ENCODE measurements at regions not wholly inside any gene's neighbourhood (a gene's known extent, or its start where the extent isn't known, plus 50 kb on each side); places are given as distances from the start of the nearest gene placed in this dataset.

GRCh38 chr10:44083719-44084400, 301.0 kb downstream of the CXCL12 start:
- Histone ChIP-seq H3K27me3 (no peaks in the 10 kb centered on the region), H3K4me3 (no peak overlapping the region), H3K27ac (no peak overlapping the region), H3K9me3 (no peaks in the 10 kb centered on the region), H3K36me3 (no peaks in the 10 kb centered on the region), H3K4me1 (no peaks in the 10 kb centered on the region)
- no peak for DNase-seq
- 72 to 79% methylated on average over 3 of the region's 3 CpGs for WGBS, 2 donors
- intact Hi-C loops (cut with DNase I) = no loop called here
- TF ChIP-seq POLR2A (IDR thresholded peaks at IDR 0.05) = no peak
- TF ChIP-seq CTCF (IDR thresholded peaks at IDR 0.05) = no peak

DNA sequence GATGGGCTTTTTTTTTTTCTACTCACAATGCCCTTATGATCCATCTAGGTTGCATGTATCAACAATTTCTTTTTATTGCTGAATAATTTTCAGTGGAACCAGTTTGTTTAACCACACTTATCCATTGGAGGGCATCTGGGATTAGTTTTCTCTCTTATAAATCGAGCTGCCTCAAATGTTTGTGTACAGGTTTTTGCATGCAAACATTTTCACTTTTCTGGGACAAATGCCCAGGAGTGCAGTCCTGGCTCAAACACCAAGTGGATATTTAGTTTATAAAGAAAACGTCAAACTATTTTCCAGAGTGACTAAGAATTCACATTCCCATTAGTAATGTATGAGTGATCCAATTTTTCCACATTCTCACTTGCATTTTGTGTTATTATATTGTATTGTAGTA, 313.4 kb downstream of the CXCL12 start:
- Histone ChIP-seq H3K9me3 (no peaks in the 10 kb centered on the region), H3K36me3 (no peaks in the 10 kb centered on the region), H3K4me1 (peaks cover 0 to 29% (median 14%) of the 10 kb centered on the region in 3 donors), H3K27ac (no peak overlapping the region), H3K4me3 (no peak overlapping the region), H3K27me3 (no peaks in the 10 kb centered on the region)
- TF ChIP-seq POLR2A (IDR thresholded peaks at IDR 0.05) = no peak
- no peak for TF ChIP-seq CTCF (IDR thresholded peaks at IDR 0.05)
- 14 to 15% methylated on average over 2 of the region's 2 CpGs for WGBS, 2 donors
- DNase-seq = no peak
- intact Hi-C loops (cut with DNase I) = no loop called here

DNA sequence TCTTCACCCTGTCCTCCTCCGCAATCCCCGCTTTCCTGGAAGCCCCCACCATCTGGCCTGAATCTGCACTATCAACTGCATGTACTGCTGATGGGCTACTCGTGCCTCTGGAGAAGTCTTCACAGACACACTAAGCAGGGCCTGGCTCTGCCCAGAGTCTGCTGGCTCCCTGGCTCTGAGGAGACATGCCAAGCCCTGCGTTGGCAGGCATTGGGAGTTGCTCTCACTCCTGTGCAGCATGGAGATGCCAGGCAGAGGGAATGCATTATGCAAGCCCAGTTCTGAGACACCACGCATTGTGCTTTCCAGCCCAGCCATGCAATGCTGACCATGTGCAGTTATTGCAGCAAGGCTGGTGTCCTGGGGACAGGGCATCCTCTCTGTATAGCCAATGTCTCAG, 314.6 kb downstream of the CXCL12 start:
- no peak for DNase-seq
- H3K27ac ChIP-seq = no peak overlapping the region
- no peaks in the 10 kb centered on the region for H3K27me3 ChIP-seq
- no peak overlapping the region for H3K4me3 ChIP-seq
- 54 to 75% methylated on average over 2 to 3 of the region's 5 CpGs for WGBS, 2 donors
- H3K9me3 ChIP-seq = no peaks in the 10 kb centered on the region
- intact Hi-C loops (cut with DNase I) = no loop called here
- peaks cover 0 to 41% (median 22%) of the 10 kb centered on the region in 3 donors for H3K4me1 ChIP-seq
- TF ChIP-seq CTCF (IDR thresholded peaks at IDR 0.05) = no peak
- no peak for TF ChIP-seq POLR2A (IDR thresholded peaks at IDR 0.05)
- H3K36me3 ChIP-seq = no peaks in the 10 kb centered on the region

GRCh38 chr10:44069573-44069972, 315.3 kb downstream of the CXCL12 start:
- H3K4me3 ChIP-seq = no peak overlapping the region
- DNase-seq = no peak
- intact Hi-C loops (cut with DNase I) = no loop called here
- peaks cover 0 to 47% (median 23%) of the 10 kb centered on the region in 3 donors for H3K4me1 ChIP-seq
- WGBS, 2 donors = 49 to 62% methylated on average over 4 of the region's 4 CpGs
- no peaks in the 10 kb centered on the region for H3K9me3 ChIP-seq
- no peaks in the 10 kb centered on the region for H3K27me3 ChIP-seq
- H3K27ac ChIP-seq = peak overlapping the region in 1 of 4 donors; percentile 72
- H3K36me3 ChIP-seq = no peaks in the 10 kb centered on the region
- no peak for TF ChIP-seq CTCF (IDR thresholded peaks at IDR 0.05)
- TF ChIP-seq POLR2A (IDR thresholded peaks at IDR 0.05) = no peak

- Histone ChIP-seq H3K4me1 (peaks cover 0 to 53% (median 23%) of the 10 kb centered on the region in 3 donors), H3K36me3 (no peaks in the 10 kb centered on the region), H3K9me3 (no peaks in the 10 kb centered on the region), H3K4me3 (no peak overlapping the region), H3K27ac (peak overlapping the region in 2 of 4 donors; percentile 34 to 72), H3K27me3 (no peaks in the 10 kb centered on the region)
- intact Hi-C loops (cut with DNase I) = no loop called here
- TF ChIP-seq POLR2A (IDR thresholded peaks at IDR 0.05) (no peak), CTCF (IDR thresholded peaks at IDR 0.05) (no peak)
- no peak for DNase-seq
- WGBS, 2 donors = 54 to 72% methylated on average over 9 of the region's 10 CpGs
These were observed 316.0 kb downstream of the CXCL12 start for GRCh38 chr10:44068716-44069482.
